HepG2 (cell line): ENCODE measurements at regions not wholly inside any gene's neighbourhood (a gene's known extent, or its start where the extent isn't known, plus 50 kb on each side); places are given as distances from the start of the nearest gene placed in this dataset.

Experiments used
- ATAD3A ChIP-seq: sonication (generic); formaldehyde crosslinking; IDR thresholded peaks from 2 replicates; pipeline ENCODE4 v1.4.0; 2020; ENCODE audit warnings: missing genetic modification reagents
- DR1 ChIP-seq: sonication (generic); formaldehyde crosslinking; IDR thresholded peaks from 2 replicates; pipeline ENCODE4 v1.8.0; 2021; ENCODE audit warnings: mild to moderate bottlenecking, missing genetic modification reagents, inconsistent platforms
- HOXA5 ChIP-seq: sonication (generic); formaldehyde crosslinking; IDR thresholded peaks from 2 replicates; pipeline ENCODE4 v1.4.0; 2020; ENCODE audit warnings: missing genetic modification reagents
- KDM4B ChIP-seq: sonication (generic); formaldehyde crosslinking; IDR thresholded peaks from 2 replicates; pipeline ENCODE4 v1.4.0; 2020; ENCODE audit warnings: missing genetic modification reagents
- NAIF1 ChIP-seq: sonication (generic); formaldehyde crosslinking; IDR thresholded peaks from 2 replicates; pipeline ENCODE4 v1.5.0; 2020; ENCODE audit warnings: mild to moderate bottlenecking, missing genetic modification reagents, borderline replicate concordance
- SALL1 ChIP-seq: sonication (generic); formaldehyde crosslinking; IDR thresholded peaks from 2 replicates; pipeline ENCODE4 v1.8.0; 2022; ENCODE audit warnings: mild to moderate bottlenecking, missing genetic modification reagents
- SMYD3 ChIP-seq: sonication (generic); formaldehyde crosslinking; IDR thresholded peaks from 2 replicates; pipeline ENCODE4 v1.8.1; 2023; ENCODE audit warnings: mild to moderate bottlenecking, missing genetic modification reagents
- TAF1 ChIP-seq: sonication (generic); formaldehyde crosslinking; IDR thresholded peaks from 2 replicates; pipeline ENCODE4 v1.4.0; 2020; ENCODE audit warnings: missing genetic modification reagents
- TRIM24 ChIP-seq: sonication (generic); formaldehyde crosslinking; IDR thresholded peaks from 2 replicates; pipeline ENCODE4 v1.8.0; 2022; ENCODE audit warnings: mild to moderate bottlenecking, missing genetic modification reagents
- TF ChIP-seq, protein P1 (sequence below): sonication (generic); formaldehyde crosslinking; IDR thresholded peaks from one replicate; pipeline ENCODE4 v1.5.1; 2020; ENCODE audit warnings: mild to moderate bottlenecking, missing genetic modification reagents; ENCODE audit errors: not compliant biosample characterization
- TF ChIP-seq, protein P2 (sequence below): sonication (generic); formaldehyde crosslinking; IDR thresholded peaks from 2 replicates; pipeline ENCODE4 v1.8.1; 2023; ENCODE audit warnings: mild to moderate bottlenecking, missing genetic modification reagents, borderline replicate concordance
- TF ChIP-seq, protein P3 (sequence below): sonication (generic); formaldehyde crosslinking; IDR thresholded peaks from 2 replicates; pipeline ENCODE4 v1.5.0; 2020; ENCODE audit warnings: mild to moderate bottlenecking, missing genetic modification reagents
- TF ChIP-seq, protein P4 (sequence below): sonication (generic); formaldehyde crosslinking; IDR thresholded peaks from 2 replicates; pipeline ENCODE4 v1.5.0; 2020; ENCODE audit warnings: mild to moderate bottlenecking, missing genetic modification reagents

DNA sequence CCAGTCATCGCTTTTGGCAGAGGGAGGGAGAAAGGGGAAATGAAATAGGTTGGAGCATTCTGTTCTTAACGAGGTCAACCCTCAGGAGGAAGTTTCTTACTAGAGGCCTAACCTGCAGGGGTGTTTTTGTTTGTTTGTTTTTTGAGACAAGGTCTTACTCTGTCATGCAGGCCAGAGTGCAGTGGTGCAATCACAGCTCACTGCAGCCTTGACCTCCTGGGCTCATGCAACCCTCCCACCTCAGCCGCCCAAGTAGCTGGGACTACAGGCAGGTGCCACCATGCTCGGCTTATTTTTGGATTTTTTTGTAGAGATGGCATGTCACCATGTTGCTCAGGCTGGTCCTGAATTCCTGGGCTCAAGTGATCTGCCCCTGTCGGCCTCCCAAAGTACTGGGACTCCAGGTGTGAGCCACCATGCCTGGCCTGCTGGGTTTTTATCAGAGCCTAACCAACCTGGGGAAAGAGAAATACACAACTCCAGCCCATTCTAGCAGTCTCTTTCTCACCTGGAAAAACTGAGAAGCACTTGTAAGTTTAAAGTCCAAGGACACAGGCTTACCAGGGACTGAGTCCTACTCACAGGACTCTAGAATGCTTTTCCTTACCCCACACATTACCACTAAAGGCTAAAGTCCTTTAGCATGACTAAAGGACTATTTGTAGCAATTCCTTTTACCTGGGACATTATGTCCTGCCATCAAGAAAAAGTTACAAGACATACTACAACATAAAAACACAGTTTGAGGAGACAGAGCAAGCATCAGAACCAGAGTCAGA, 101.0 kb upstream of the EGFR start (continued):
- TF ChIP-seq, protein P1, sequence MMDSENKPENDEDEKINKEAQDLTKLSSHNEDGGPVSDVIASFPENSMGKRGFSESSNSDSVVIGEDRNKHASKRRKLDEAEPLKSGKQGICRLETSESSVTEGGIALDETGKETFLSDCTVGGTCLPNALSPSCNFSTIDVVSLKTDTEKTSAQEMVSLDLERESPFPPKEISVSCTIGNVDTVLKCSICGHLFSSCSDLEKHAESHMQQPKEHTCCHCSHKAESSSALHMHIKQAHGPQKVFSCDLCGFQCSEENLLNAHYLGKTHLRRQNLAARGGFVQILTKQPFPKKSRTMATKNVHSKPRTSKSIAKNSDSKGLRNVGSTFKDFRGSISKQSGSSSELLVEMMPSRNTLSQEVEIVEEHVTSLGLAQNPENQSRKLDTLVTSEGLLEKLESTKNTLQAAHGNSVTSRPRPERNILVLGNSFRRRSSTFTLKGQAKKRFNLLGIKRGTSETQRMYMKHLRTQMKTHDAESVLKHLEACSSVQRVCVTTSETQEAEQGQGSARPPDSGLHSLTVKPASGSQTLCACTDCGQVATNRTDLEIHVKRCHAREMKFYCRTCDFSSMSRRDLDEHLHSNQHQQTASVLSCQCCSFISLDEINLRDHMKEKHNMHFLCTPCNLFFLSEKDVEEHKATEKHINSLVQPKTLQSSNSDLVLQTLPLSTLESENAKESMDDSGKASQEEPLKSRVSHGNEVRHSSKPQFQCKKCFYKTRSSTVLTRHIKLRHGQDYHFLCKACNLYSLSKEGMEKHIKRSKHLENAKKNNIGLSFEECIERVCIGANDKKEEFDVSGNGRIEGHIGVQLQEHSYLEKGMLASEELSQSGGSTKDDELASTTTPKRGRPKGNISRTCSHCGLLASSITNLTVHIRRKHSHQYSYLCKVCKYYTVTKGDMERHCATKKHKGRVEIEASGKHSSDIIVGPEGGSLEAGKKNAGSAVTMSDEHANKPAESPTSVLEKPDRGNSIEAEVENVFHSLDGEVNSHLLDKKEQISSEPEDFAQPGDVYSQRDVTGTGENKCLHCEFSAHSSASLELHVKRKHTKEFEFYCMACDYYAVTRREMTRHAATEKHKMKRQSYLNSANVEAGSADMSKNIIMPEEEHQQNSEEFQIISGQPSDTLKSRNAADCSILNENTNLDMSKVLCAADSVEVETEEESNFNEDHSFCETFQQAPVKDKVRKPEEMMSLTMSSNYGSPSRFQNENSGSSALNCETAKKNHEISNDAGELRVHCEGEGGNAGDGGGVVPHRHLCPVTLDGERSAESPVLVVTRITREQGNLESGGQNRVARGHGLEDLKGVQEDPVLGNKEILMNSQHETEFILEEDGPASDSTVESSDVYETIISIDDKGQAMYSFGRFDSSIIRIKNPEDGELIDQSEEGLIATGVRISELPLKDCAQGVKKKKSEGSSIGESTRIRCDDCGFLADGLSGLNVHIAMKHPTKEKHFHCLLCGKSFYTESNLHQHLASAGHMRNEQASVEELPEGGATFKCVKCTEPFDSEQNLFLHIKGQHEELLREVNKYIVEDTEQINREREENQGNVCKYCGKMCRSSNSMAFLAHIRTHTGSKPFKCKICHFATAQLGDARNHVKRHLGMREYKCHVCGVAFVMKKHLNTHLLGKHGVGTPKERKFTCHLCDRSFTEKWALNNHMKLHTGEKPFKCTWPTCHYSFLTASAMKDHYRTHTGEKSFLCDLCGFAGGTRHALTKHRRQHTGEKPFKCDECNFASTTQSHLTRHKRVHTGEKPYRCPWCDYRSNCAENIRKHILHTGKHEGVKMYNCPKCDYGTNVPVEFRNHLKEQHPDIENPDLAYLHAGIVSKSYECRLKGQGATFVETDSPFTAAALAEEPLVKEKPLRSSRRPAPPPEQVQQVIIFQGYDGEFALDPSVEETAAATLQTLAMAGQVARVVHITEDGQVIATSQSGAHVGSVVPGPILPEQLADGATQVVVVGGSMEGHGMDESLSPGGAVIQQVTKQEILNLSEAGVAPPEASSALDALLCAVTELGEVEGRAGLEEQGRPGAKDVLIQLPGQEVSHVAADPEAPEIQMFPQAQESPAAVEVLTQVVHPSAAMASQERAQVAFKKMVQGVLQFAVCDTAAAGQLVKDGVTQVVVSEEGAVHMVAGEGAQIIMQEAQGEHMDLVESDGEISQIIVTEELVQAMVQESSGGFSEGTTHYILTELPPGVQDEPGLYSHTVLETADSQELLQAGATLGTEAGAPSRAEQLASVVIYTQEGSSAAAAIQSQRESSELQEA (CRISPR knock-in tag), result no peak
- TF ChIP-seq SALL1 (CRISPR knock-in tag) (peak; percentile 92), DR1 (CRISPR knock-in tag) (no peak), TAF1 (CRISPR knock-in tag) (no peak), NAIF1 (CRISPR knock-in tag) (no peak), ATAD3A (CRISPR knock-in tag) (no peak), KDM4B (CRISPR knock-in tag) (no peak), HOXA5 (no peak), TRIM24 (CRISPR knock-in tag) (peak; percentile 46; the same call in 1 of the 2 replicates), SMYD3 (CRISPR knock-in tag) (no peak)
- TF ChIP-seq, protein P2, sequence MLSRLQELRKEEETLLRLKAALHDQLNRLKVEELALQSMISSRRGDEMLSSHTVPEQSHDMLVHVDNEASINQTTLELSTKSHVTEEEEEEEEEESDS, result no peak
- TF ChIP-seq, protein P3, sequence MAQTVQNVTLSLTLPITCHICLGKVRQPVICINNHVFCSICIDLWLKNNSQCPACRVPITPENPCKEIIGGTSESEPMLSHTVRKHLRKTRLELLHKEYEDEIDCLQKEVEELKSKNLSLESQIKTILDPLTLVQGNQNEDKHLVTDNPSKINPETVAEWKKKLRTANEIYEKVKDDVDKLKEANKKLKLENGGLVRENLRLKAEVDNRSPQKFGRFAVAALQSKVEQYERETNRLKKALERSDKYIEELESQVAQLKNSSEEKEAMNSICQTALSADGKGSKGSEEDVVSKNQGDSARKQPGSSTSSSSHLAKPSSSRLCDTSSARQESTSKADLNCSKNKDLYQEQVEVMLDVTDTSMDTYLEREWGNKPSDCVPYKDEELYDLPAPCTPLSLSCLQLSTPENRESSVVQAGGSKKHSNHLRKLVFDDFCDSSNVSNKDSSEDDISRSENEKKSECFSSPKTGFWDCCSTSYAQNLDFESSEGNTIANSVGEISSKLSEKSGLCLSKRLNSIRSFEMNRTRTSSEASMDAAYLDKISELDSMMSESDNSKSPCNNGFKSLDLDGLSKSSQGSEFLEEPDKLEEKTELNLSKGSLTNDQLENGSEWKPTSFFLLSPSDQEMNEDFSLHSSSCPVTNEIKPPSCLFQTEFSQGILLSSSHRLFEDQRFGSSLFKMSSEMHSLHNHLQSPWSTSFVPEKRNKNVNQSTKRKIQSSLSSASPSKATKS (CRISPR knock-in tag), result no peak
- TF ChIP-seq, protein P4, sequence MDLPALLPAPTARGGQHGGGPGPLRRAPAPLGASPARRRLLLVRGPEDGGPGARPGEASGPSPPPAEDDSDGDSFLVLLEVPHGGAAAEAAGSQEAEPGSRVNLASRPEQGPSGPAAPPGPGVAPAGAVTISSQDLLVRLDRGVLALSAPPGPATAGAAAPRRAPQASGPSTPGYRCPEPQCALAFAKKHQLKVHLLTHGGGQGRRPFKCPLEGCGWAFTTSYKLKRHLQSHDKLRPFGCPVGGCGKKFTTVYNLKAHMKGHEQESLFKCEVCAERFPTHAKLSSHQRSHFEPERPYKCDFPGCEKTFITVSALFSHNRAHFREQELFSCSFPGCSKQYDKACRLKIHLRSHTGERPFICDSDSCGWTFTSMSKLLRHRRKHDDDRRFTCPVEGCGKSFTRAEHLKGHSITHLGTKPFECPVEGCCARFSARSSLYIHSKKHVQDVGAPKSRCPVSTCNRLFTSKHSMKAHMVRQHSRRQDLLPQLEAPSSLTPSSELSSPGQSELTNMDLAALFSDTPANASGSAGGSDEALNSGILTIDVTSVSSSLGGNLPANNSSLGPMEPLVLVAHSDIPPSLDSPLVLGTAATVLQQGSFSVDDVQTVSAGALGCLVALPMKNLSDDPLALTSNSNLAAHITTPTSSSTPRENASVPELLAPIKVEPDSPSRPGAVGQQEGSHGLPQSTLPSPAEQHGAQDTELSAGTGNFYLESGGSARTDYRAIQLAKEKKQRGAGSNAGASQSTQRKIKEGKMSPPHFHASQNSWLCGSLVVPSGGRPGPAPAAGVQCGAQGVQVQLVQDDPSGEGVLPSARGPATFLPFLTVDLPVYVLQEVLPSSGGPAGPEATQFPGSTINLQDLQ (CRISPR knock-in tag), result no peak
